Right lung (tissue), 2 donors: ENCODE measurements at regions not wholly inside any gene's neighbourhood (a gene's known extent, or its start where the extent isn't known, plus 50 kb on each side); places are given as distances from the start of the nearest gene placed in this dataset.
A peak's percentile ranks its signal among the peaks of the same experiment; 100 is the strongest.

Experiments used
- DNase-seq, 2 donors: peaks; one replicate each; pipeline ENCODE4 v3.0.0-alpha.2; 2013

GRCh38 chr22:49143812-49144211, 683.9 kb downstream of the BRD1 start:
- DNase-seq: no peak

DNA sequence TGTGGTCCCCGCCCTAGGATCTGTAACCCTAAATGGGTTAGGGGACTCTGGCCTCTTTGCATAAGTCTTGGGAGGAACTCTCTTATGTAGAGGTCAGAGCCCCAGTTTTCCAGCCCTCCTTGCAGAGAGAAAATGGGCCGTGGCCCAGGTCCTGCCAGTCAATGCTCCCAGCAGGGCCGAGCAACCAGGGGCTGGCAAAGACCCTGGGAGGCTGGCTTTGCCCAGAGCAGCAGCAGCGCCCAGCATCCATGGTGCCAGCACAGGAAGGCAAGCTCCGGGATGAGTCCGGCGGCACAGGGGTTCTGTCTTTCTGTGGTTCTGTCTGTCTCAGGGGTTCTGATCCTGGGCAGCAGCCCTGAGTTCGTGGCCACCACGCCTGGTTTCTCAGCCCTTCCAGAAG, 684.8 kb downstream of the BRD1 start:
- no peak for DNase-seq

DNA sequence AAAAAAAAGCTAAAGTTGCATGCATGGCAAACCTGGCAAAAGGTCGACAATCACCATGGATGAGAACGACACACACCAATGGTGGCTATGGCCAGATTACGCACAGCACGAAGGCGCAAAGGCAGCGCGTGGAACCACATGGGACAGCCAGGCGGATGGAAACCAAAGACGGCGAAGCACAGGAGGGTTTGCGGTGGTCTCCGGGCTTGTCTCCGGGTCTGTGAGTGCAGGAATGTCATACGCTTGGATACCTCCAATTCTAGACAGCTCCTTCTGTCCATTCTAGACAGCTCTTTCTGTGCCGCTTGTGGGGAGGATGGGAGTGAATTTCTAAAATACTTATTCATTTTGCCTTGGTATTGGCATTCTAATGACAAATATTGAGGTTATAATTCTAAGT, 685.4 kb downstream of the BRD1 start:
- DNase-seq: no peak

DNA sequence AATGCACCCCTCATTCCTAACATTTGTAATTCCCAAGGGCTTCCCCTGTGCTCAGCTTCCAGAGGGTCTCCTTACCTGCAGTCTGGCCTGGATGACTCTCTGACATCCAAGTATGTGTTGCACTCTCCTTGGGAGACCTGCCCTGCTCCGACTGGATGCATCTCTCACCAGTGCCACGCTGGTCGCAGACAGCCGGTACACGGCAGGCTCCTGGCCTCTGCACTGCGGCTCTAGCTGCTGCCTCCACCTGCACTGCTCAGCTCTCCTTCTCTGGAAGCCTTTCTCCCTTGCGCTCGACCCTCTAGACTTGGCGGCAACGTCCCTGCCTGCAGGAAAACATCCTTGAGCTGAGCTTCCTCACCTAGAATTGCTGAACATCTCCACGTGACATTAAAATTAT, 685.9 kb downstream of the BRD1 start:
- DNase-seq: no peak

DNA sequence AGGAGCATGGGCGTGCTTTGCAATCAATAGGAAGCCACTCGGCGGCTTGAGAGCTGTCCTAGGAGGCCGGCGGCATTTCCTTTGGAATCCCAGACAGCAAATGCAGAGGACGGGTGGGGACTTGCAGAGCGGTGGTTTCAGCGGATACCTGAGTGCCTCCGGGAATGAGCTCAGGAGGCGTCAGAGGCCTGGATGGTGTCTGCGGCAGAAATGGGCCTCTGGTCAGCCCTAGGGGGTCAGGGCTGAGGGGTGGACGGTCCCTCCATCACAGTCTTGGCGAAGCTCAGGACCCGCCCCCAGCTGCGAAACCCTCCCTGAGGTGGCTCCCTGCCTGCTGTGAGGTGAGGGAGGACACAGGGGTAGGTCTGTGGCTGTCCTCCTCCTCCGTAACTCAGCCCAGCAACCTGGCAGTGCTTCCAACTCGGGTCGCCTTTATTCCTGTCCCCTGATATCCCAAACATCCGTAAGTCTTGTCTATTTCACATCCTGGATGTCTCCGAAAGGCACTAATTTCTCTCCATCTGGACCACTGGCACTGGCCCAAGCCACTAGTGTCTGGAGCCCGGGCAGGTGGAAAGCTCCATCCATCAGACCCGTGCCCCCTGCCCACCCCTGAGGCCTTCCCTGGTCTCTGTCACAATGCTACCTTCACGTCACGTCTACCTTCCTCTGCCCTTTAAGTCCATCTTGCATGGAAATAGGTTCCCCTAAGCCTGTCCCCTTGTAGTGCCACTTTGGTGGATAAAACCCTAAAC, 686.6 kb downstream of the BRD1 start:
- no peak for DNase-seq

GRCh38 chr22:49139492-49140151, 688.1 kb downstream of the BRD1 start:
- no peak for DNase-seq

- DNase-seq: no peak
Measured at GRCh38 chr22:49138250-49138790, 689.4 kb downstream of the BRD1 start.

- DNase-seq: no peak
Measured at GRCh38 chr22:49137206-49137840, 690.4 kb downstream of the BRD1 start.

- no peak for DNase-seq
Measured at GRCh38 chr22:49136816-49137180, 690.9 kb downstream of the BRD1 start.

DNA sequence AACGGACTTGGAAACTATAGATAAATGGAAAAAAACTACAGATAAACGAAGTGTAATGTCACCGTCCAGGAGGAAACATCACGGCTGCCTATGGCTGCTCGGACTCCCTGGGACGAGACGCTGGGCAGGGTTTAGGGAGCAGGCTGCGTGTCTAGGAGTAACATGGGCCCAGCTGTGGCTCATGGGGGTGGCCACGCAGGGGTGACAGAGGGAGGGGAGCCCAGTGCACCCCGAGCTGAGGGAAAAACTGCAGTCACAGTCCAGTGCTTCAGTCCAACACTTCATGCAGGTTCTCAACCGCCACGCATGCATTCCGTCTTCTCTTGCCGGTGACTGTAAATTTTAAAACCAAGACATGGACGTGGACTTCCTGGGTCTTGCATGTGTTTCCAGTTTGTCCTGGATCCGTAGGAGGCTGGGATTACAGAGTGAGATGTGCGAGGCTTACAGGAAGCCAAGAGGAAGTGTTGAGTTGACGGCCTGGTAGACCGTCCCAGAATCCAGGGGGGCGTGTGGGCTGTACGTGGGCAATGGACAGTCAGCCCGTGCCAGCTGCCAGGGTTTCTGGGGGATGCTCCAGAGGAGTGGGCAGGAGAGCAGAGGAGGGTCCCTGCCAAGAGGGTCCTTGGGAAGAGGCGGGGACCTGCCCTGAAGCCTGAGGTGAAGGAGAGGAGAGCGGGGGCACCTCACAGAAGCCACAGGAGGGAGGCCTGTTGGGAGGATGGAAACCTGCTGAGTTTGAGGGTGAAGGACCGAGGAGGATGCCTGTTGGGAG, 691.4 kb downstream of the BRD1 start:
- DNase-seq: no peak

DNA sequence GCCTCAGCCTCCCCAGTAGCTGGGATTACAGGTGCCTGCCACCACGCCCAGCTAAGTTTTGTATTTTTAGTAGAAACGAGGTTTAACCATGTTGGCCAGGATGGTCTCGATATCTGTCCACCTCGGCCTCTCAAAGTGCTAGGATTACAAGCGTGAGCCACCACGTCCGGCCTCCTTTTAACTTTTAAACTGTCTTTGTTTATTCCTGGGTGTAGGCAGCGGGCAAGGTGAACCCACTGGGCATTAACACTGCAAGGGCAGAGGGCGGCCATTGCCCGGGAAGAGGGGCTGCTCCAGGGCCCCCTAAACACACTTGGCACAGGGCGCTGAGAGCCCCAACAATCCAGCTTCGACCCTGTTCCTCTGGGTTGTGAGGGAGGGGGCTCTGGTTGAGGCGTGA, 693.6 kb downstream of the BRD1 start:
- DNase-seq: no peak

- no peak for DNase-seq
Measured at GRCh38 chr22:49133541-49133940, 694.1 kb downstream of the BRD1 start.

DNA sequence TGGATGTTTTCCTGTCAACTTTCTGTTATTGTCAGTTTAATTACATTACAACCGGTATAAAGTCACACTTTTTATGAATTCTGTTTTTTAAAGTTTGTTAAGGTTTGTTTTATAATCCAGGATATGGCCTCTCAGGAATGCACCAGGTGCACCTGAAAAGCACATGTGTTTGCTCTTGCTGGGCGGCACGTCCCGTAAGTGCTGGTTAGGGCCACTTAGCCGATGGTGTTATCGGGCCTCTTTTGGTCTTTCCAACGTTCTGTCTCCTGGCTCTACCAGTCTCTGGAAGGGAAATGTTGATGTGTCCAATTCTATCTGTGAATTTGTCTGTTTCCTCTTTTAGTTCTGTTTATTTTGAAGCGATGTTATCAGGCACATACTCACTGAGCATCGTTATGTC, 695.7 kb downstream of the BRD1 start:
- peak in 1 of 2 donors; percentile 3 for DNase-seq

DNA sequence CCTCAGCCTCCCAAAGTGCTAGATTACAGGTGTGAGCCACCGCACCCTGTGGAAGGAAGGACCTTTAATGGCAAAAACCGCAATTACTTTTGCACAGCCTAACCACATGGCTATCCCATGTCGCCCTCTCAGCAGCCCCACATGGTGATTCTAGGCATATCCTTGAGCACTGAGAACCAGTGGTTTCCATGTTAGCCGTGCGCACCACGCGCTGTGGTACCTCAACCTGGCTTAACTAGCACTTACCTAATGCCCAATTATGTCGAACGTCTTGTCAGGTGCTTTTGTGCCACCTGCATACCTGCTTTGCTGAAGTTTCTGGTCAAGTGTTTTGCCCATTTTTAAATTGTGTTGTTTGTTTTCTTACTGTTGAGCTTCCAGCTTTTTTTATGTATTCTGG, 697.9 kb downstream of the BRD1 start:
- no peak for DNase-seq

DNA sequence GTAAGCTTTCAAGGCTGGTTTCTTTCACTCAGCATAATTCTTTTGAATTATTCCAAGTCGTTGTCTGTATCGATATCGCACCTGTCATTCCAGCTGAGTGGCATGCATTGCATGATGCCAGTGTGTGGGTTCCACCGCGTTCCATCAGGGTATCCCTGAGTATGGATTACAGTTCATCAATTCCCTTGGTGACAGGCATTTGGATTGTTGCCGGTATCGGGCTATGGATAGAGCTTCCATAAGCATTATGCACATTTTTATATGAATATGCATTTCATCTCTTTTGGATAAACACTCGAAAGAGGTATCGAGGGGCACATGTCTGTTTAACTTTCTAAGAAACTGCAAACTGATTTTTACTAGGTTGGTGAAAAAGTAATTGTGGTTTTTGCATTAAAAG, 698.8 kb downstream of the BRD1 start:
- DNase-seq: no peak

- DNase-seq: no peak
Measured at GRCh38 chr22:49124608-49125007, 703.1 kb downstream of the BRD1 start.

- no peak for DNase-seq
Measured at GRCh38 chr22:49123621-49124192, 704.0 kb downstream of the BRD1 start.

- no peak for DNase-seq
Measured at GRCh38 chr22:49119551-49119952, 708.1 kb downstream of the BRD1 start.

DNA sequence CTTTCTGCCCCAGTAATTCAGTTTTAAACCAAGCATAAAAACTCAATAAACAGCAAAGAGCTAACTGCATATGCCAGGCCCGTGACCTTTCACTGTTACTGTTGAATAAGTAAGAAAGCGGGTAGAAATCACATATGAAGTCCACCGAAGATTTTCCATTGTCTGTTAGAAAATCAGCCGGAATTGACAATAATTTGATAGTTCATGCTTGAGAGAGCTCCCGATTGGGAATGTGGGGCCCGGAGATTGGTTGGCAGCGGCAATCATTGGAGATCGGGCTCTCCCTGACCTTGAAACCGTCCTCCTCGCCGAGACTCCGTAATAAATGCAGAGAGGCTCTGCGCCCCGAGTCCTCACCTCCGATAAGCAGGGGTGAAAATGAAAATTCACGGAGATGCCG, 709.6 kb downstream of the BRD1 start:
- no peak for DNase-seq

DNA sequence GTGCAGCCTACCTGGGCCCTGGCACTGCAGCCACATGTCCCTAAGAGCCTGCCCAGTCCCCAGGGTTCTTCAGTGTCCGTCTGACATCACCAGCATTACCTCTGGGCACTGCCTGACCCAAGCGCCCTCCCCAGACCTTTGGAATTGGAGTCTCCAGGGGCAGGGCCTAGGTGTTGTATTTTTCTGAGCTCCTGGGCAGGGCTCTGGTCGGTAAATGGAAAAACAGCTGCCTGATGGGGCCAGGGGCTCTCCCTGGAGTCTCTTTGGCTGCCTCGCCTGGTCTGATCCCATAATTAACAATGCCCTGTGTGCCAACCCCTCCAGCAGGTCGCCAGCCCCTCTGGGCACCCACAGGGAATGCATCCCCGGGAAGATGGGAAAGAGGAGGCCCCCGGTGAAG, 710.2 kb downstream of the BRD1 start:
- DNase-seq: no peak

GRCh38 chr22:49116486-49117120, 711.1 kb downstream of the BRD1 start:
- DNase-seq: no peak
